GM23248 (cell line): ENCODE measurements at regions not wholly inside any gene's neighbourhood (a gene's known extent, or its start where the extent isn't known, plus 50 kb on each side); places are given as distances from the start of the nearest gene placed in this dataset.

Experiments
- DNase-seq: peaks from one replicate; pipeline ENCODE4 v3.0.0-alpha.2; 2015
- H2AFZ ChIP-seq: fragments of 200-600 bp; sonication (generic); 2 replicates; pipeline ENCODE4 v1.6.1; 2016; ENCODE audit warnings: antibody characterized with exemption
- H3F3A ChIP-seq: fragments of 200-600 bp; sonication (generic); 2 replicates; pipeline ENCODE4 v1.6.1; 2016; ENCODE audit warnings: mild to moderate bottlenecking, antibody characterized with exemption, mixed run types; ENCODE audit not compliant: insufficient read depth
- H3K27ac ChIP-seq: fragments of 200-600 bp; sonication (generic); 2 replicates; pipeline ENCODE4 v1.5.1; 2016; ENCODE audit warnings: mild to moderate bottlenecking
- H3K27me3 ChIP-seq: fragments of 200-600 bp; sonication (generic); replicated peaks from 2 replicates; pipeline ENCODE4 v1.6.1; 2016; ENCODE audit warnings: mild to moderate bottlenecking; ENCODE audit not compliant: insufficient read depth
- H3K36me3 ChIP-seq: fragments of 200-600 bp; sonication (generic); 2 replicates; pipeline ENCODE4 v1.6.1; 2016; ENCODE audit warnings: low read depth, mild to moderate bottlenecking
- H3K4me1 ChIP-seq: fragments of 200-600 bp; sonication (generic); 2 replicates; pipeline ENCODE4 v1.6.1; 2016; ENCODE audit warnings: mild to moderate bottlenecking; ENCODE audit not compliant: insufficient read depth
- H3K4me2 ChIP-seq: fragments of 200-600 bp; sonication (generic); one replicate; pipeline ENCODE4 v1.6.1; 2016; ENCODE audit warnings: mild to moderate bottlenecking; ENCODE audit not compliant: unreplicated experiment
- H3K4me3 ChIP-seq: fragments of 200-600 bp; sonication (generic); 2 replicates; pipeline ENCODE4 v1.5.1; 2016; ENCODE audit warnings: mild to moderate bottlenecking
- H3K79me2 ChIP-seq: fragments of 200-600 bp; sonication (generic); 2 replicates; pipeline ENCODE4 v1.6.1; 2016; ENCODE audit warnings: mild to moderate bottlenecking; ENCODE audit not compliant: insufficient read depth
- H3K9ac ChIP-seq: fragments of 200-600 bp; sonication (generic); 2 replicates; pipeline ENCODE4 v1.6.1; 2016; ENCODE audit warnings: mild to moderate bottlenecking
- H3K9me2 ChIP-seq: fragments of 200-600 bp; sonication (generic); 2 replicates; pipeline ENCODE4 v1.6.1; 2016; ENCODE audit warnings: mixed run types, mild to moderate bottlenecking, moderate library complexity; ENCODE audit not compliant: insufficient read depth
- H3K9me3 ChIP-seq: fragments of 200-600 bp; sonication (generic); one replicate; pipeline ENCODE4 v1.6.1; 2017; ENCODE audit warnings: low read depth
- H4K20me1 ChIP-seq: fragments of 200-600 bp; sonication (generic); 2 replicates; pipeline ENCODE4 v1.6.0; 2016; ENCODE audit not compliant: insufficient read depth
- EZH2 ChIP-seq: fragments of 200-600 bp; sonication (generic); IDR thresholded peaks from 2 replicates; pipeline ENCODE4 v1.6.1; 2018; ENCODE audit warnings: antibody characterized with exemption, mild to moderate bottlenecking; ENCODE audit not compliant: insufficient read depth, poor library complexity, severe bottlenecking
- EZH2phosphoT487 ChIP-seq: fragments of 200-600 bp; sonication (generic); IDR thresholded peaks from 2 replicates; pipeline ENCODE4 v1.6.1; 2018; ENCODE audit warnings: antibody characterized with exemption, moderate library complexity, mild to moderate bottlenecking, low read depth; ENCODE audit not compliant: insufficient read depth
- WGBS, 2 experiments: methylation state at CpG; one replicate each; pipeline ENCODE4 v1.1.6; 2015 to 2017; ENCODE audit warnings: low lambda C conversion rate in 2 of 2, low coverage in 1 of 2; ENCODE audit errors: missing lambda C conversion rate in 2 of 2; 5-methylcytosine and 5-hydroxymethylcytosine counted together
- in situ Hi-C: fragments of 300-500 bp; cut with MboI; formaldehyde crosslinking; loops from 2 replicates; pipeline ENCODE4 v1.15.0; 2020

DNA sequence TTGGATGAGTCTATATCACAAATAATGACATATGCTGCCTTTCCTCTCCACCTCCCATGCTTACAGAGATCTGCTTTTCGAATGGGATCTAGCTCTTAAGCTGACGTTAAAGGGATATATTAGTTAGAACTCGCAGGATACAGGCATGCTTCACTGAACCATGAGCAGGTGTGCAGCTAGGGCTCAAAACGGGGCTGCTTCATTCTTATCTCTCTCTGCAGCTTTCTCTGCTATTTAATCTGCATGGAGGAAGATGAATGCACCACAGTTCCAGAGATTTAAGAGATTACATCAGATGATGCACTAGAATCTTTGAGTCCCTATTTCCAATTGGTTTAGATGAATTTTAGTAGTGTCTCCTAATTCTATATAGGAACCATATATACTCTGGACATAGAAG lies 327.0 kb downstream of the RAD51AP2 start:
- Histone ChIP-seq H3K4me2 (no peak overlapping the region), H3K27ac (no peak overlapping the region), H3K9me3 (no peaks in the 10 kb centered on the region), H3K4me1 (no peaks in the 10 kb centered on the region), H3K4me3 (no peak overlapping the region), H3F3A (no peaks in the 10 kb centered on the region), H2AFZ (no peak overlapping the region), H3K27me3 (no peaks in the 10 kb centered on the region), H3K79me2 (no peaks in the 10 kb centered on the region), H3K36me3 (no peaks in the 10 kb centered on the region), H3K9me2 (no peaks in the 10 kb centered on the region), H4K20me1 (no peaks in the 10 kb centered on the region), H3K9ac (no peak overlapping the region)
- in situ Hi-C loops = no loop called here
- DNase-seq = no peak
- TF ChIP-seq EZH2 (no peak), EZH2phosphoT487 (no peak)
- WGBS, 2 experiments = 15 to 17% methylated on average over 4 of the region's 4 CpGs

DNA sequence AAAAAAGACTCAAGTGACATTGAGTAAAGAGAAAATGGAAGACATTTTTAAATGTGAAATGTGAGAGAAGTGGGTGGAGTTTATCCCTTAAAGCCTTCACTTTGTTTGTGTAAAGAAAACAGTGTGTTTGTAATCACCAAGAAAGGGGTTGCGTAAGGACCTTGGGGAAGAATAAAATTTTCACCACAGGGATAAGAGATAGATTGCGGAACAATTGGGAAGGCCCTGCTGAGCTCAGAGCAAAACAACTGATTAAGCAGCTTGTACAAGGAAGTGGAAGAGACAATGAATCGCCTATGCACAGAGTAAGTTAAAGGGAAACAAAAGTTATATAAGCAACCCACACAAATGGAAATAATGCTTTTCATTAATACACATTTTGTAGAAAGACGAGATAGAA lies 327.7 kb downstream of the RAD51AP2 start:
- Histone ChIP-seq H3K9me2 (no peaks in the 10 kb centered on the region), H3K27ac (no peak overlapping the region), H2AFZ (no peak overlapping the region), H3K27me3 (no peaks in the 10 kb centered on the region), H3F3A (no peaks in the 10 kb centered on the region), H3K9me3 (no peaks in the 10 kb centered on the region), H3K9ac (no peak overlapping the region), H3K36me3 (no peaks in the 10 kb centered on the region), H3K4me2 (no peak overlapping the region), H3K4me1 (no peaks in the 10 kb centered on the region), H4K20me1 (no peaks in the 10 kb centered on the region), H3K4me3 (no peak overlapping the region), H3K79me2 (no peaks in the 10 kb centered on the region)
- in situ Hi-C loops = no loop called here
- DNase-seq = no peak
- TF ChIP-seq EZH2phosphoT487 (no peak), EZH2 (no peak)
- WGBS, 2 experiments = 55 to 58% methylated on average over 4 of the region's 4 CpGs

DNA sequence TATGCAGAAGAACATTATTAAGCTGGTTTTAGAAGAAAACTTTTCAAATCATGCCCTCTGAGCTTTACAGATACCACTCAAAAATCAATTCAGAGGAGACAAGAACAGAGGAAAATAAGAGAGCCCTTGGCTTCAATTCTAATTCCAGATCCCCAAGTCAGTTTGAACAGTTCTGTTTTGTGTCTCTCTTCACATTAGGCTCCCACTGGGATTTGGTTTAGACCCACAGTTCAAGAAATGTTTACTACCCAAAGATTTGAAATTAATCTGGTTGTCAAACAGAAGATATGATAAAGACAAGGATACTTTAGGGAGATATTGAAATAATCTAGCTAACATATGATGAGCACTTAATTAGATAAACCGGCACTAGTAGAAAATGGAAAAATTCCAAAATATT lies 329.5 kb downstream of the RAD51AP2 start:
- no peak for DNase-seq
- Histone ChIP-seq H3K79me2 (no peaks in the 10 kb centered on the region), H3K27me3 (no peaks in the 10 kb centered on the region), H2AFZ (no peak overlapping the region), H3F3A (no peaks in the 10 kb centered on the region), H3K9ac (no peak overlapping the region), H3K4me2 (no peak overlapping the region), H3K36me3 (no peaks in the 10 kb centered on the region), H3K4me1 (no peaks in the 10 kb centered on the region), H3K27ac (no peak overlapping the region), H3K4me3 (no peak overlapping the region), H4K20me1 (no peaks in the 10 kb centered on the region), H3K9me2 (no peaks in the 10 kb centered on the region), H3K9me3 (no peaks in the 10 kb centered on the region)
- in situ Hi-C loops = no loop called here
- no peak for TF ChIP-seq EZH2phosphoT487
- no peak for TF ChIP-seq EZH2
- 33 to 37% methylated on average over 1 of the region's 1 CpG for WGBS, 2 experiments

DNA sequence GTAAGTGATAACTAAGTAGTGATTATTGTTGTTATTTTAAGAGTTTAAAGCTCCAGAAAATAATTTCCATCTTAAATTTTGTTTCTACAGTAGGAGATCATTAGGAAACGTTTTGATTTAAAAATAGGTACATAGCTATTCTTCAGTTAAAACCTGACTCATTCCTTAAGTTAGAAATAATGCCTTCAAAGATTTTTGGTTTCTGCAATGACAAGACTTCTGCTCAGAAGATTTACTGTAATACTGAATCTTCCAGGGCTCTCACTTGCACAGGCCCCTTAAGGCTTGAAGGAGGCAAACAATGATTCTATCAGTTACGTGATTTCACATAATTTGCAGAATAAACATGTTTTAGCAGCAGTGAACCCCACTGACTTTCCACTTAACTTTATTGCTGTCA lies 333.7 kb downstream of the RAD51AP2 start:
- Histone ChIP-seq H3K4me1 (no peaks in the 10 kb centered on the region), H2AFZ (no peak overlapping the region), H3K9me3 (no peaks in the 10 kb centered on the region), H3K36me3 (no peaks in the 10 kb centered on the region), H3K27ac (no peak overlapping the region), H3F3A (no peaks in the 10 kb centered on the region), H3K4me2 (no peak overlapping the region), H3K9me2 (no peaks in the 10 kb centered on the region), H3K9ac (no peak overlapping the region), H4K20me1 (no peaks in the 10 kb centered on the region), H3K4me3 (no peak overlapping the region), H3K27me3 (no peaks in the 10 kb centered on the region), H3K79me2 (no peaks in the 10 kb centered on the region)
- in situ Hi-C loops = no loop called here
- TF ChIP-seq EZH2phosphoT487 (no peak), EZH2 (no peak)
- no peak for DNase-seq
- 19% methylated on average over 2 of the region's 2 CpGs for WGBS, 2 experiments

DNA sequence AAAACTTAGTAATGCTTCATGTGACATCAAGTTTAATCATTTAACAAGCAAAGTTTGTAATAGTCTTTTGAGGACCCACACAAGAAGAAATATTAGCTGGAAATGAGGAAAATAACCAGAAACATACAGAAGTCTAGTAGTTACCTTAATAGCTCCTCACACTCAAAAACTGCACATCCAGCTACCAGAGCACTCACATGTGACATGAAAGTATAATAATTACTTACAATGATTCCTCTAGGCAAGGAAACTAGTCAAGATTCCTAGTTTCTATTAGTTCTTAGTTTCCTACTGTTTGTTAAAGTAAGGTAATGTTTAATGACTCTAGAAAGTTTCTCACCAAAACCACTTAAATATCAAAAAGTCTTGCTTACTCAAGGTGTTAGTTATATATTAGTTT lies 335.8 kb downstream of the RAD51AP2 start:
- Histone ChIP-seq H3K9ac (no peak overlapping the region), H3K9me2 (no peaks in the 10 kb centered on the region)
- in situ Hi-C loops = no loop called here

More for the DNA sequence above, 335.8 kb downstream of the RAD51AP2 start:
- TF ChIP-seq EZH2phosphoT487 (no peak), EZH2 (no peak)
- no peak for DNase-seq
- no peak overlapping the region for H3K27ac ChIP-seq
- H4K20me1 ChIP-seq = no peaks in the 10 kb centered on the region
- H3K4me2 ChIP-seq = no peak overlapping the region
- H3K36me3 ChIP-seq = no peaks in the 10 kb centered on the region
- no peaks in the 10 kb centered on the region for H3F3A ChIP-seq
- no peak overlapping the region for H2AFZ ChIP-seq
- H3K79me2 ChIP-seq = no peaks in the 10 kb centered on the region
- no peak overlapping the region for H3K4me3 ChIP-seq
- no peaks in the 10 kb centered on the region for H3K9me3 ChIP-seq
- no peaks in the 10 kb centered on the region for H3K27me3 ChIP-seq
- no peaks in the 10 kb centered on the region for H3K4me1 ChIP-seq
